ENCODE measurements at regions not wholly inside any gene's neighbourhood (a gene's known extent, or its start where the extent isn't known, plus 50 kb on each side); places are given as distances from the start of the nearest gene placed in this dataset.
"Not testable (repeated sequence)": the region's sequence is repeated elsewhere in the genome, so short reads cannot be mapped to it uniquely, and the experiment has no call there.

DNA sequence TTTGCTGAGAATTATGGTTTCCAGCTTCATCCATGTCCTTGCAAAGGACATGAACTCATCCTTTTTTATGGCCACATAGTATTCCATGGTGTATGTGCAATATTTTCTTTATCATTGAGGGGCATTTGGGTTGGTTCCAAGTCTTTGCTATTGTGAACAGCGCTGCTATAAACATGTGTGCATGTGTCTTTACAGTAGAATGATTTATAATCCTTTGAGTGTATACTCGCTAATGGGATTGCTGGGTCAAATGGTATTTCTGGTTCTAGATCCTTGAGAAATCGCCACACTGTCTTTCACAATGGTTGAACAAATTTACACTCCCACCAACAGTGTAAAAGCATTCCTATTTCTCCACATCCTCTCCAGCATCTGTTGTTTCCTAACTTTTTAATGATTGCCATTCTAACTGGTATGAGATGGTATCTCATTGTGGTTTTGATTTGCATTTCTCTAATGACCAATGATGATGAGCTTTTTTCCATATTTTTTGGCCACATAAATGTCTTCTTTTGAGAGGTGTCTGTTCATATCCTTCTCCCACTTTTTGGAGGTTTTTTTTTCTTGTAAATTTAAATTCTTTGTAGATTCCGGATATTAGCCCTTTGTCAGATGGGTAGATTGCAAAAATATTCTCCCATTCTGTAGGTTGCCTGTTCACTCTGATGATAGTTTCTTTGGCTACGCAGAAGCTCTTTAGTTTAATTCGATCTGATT, 180.1 kb downstream of the PLPPR4 start:
- DNase-seq, result not testable (repeated sequence)

DNA sequence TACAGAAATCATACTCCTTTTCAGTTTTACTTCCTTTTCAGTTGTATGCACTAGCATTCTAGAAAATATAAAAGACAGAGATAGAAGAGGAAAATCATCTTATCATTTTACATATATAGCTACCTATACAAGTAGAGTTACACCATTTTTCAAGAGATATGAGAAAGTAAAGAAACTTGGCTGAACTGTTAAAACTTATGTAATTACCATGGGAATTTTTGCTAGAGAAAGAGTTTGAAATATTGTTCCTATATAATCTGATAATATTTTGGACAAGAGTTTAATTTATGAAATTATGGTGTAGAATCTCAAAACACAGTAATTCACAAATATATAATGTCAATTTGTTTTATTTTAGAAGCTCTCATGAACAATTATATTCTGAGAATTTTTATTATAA, 180.8 kb downstream of the PLPPR4 start:
- DNase-seq, result no peak

DNA sequence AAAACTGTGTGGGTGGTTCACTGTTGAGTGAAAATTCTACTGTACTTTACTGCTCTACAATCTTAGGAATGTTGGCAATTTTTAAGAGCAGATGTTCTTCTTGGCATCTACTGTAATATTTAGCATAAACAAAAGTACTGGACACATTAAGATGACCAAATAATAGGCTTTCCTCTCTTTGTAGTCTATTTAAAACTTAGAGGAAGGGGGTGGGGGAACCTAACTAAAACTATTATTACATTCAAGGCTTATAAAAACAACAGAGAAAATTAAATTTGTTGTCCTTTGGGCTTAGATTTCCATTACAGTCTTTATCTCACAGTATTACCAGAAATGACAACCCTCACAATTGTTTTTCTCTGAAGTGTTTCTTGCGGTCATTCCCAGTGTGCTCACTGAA, 181.2 kb downstream of the PLPPR4 start:
- DNase-seq, result peak; percentile 70

DNA sequence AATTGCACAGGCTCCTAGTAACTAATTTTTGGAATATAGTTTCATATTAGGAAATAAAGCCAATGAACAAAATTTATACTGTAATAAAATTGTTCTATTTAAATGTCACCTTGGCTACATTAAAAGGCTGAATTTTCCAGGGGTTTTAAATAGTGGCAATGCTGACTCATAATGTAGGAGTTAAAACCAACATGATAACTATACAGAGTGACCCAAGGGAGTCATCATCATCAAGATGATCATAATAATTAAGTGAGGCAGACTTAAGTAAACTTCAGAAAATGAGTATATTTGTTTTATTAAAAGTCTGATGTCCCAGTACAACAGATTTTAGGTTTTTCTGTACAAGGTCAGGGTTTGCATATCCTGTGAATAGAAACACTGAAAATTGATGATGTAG, 183.4 kb downstream of the PLPPR4 start:
- no peak for DNase-seq

DNA sequence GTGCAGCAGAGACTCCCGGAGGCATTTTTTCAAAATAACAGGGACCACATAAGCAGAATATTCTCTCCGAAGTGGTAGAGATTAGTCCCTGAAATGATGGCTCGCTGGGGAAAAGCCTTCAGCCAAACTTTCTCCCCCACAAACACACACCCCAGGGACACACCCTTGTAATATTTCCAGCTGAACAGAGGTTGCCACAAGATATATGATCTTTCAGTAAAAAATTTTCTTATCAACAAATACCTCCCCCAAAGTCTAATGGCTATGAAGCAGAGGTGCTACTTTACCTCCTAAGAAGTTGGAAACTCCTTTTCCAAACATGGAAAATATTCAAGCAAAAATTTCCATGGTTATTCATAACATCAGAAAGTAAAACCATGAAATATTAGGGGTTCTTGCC, 190.2 kb upstream of the PALMD start:
- no peak for DNase-seq

DNA sequence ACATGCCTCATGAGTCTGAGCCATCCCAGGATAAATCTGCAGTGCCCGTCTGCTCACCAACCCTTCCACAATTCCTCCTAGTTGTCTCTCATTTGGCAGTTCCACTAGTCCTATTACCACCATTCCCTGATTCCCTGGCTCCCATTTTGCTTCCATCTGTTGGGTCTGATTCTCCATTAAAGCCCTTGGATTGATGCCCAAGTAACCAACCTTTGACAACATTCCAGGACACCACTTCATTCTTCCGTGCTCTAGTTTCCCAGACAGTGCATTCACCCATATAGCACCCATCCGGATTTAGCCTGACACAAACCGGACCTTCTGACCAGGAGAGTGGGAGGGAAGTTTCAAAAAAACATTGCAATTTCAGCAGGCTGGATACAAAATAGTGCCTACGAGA, 189.4 kb upstream of the PALMD start:
- DNase-seq, result no peak

DNA sequence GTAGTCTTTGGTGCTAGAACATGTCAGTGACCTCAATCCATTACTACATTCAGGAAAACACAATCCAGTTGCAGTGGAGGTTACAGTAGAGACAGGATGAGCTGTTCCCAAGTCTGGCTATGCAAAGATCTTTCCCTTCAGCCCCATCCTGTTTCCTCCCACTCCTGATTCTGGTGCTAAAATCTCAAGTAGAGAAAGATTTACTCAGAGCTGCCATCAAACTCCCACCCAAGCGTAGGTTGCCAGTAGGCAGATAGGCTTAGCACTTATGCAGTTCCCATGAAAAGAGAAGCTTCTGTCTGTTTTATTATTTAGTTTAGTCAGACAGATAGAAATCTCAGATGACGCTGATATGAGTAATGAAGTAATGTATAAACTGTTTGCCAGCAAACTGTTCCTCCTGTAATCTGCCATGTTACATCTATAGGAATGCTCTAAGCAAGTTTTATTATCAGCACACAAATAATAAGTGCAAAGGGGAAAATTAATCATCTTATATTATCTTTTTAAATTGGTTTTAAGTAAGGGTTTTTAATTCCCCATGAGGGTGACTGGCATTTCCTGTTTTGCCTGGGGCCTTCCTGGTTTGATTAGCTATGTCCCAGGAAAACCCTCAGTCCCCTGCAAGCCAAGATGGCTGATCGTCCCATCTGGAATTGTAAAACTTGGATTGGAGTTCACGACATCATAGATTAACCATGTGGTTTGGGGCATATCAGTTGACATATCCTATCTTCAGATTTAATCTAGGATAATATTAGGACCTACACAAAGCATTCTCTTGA, 188.3 kb upstream of the PALMD start:
- no peak for DNase-seq

DNA sequence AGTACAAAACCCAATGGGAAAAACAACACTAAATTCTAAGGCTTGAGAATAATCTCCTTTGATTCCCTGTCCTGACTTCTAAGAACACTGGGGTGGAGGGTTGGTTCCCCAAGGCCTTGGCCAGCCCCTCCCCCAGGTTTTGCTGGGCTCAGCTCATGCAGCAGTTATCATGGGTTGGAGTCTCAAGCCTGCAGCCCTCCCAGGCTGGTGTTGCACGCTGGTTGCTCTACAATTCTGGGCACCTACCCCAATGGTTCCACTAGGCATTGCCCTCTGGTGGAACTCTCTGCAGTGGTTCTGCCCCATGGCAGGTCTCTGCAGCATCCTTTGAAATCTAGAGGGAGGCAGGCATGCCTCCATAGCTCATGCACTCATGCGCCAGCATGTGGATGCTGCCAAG, 184.4 kb upstream of the PALMD start:
- DNase-seq, result no peak

DNA sequence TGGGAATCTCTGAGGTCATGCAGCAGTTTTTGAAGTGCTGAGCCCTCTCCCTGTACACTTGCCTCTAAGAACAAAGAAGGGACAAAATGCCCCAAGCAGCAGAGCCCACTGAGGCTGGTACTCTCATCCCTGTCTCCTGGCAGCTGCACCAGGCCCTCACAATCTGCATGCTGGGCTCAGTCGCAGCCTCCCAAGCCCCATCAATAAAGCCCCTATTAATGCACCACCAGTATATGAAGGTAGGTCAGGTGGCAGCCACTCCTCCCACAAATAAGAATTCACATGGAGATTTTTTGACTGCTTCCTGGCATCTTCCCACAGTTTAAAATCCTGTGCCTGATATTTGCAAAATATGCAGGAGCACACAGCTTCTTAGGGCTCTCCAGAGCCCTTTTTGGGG, 181.2 kb upstream of the PALMD start:
- no peak for DNase-seq

DNA sequence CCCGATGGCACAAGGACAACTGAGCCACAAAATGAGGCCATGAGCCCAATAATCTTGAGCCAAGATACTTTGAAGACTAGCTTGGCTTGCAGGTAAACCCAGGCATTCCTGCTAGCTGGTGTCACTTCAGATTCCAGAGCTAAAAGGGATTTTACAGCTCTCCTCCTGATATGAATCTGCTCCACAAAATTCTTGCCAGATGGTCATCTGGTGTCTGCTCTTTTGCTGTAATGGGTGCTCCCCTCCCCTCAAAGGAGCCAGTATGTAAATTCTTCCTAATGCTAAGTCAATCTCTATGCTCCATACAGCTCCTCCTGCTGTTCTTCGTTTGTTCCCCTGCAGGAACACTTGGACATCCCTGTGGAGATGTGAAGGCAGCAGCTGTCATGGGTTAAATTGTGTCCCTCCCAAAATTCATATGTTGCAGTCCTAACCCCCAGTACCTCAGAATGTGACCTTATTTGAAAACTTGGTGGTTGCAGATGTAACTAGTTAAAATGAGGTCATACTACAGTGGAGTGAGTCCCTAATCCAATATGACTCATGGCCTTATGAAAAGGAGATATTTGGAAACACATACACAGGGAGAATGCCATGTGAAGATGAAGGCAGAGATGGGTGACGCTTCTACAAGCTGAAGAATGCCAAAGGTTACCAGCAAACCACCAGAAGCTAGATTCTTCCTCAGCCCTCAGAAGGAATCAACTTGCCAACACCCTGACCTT, 180.6 kb upstream of the PALMD start:
- DNase-seq, result no peak

DNA sequence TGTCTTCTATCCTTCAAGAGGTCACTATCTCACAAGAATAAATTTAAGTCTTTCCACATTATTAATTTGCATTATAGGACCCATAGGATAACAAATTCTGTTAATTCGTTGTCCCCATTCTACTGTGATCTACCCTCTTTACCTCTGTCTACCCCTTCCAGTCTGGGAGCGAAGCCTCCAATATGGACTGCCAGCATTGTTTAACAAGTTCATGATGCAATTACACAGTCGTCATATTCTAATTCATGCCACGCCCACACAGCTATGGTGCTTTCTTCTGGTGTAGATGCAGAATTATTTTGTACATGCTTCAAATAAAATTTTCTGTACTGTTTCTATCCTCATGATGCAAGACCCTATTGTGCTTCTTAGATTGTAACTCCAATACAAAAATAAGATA, 178.3 kb upstream of the PALMD start:
- no peak for DNase-seq

DNA sequence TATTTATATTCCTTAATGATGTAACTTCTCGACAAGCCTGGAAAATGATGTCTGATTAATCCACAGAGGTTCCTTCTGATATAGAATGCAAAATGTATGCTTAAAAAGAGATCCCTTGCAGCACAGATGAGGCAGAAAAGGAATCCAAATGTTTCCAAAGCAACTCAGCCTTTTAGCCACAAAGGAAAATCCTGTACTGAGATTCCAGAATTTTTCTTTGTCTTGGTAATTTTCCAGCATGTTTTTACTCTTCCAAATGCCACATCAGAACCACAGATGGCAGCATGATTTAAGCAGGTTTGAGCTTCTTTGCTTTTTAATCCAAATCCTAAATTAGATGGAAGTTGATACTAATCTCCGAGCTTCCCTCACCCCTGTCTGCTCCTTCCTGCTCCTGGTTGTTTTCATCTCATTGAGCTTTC, 176.4 kb upstream of the PALMD start:
- DNase-seq, result peak; percentile 16

DNA sequence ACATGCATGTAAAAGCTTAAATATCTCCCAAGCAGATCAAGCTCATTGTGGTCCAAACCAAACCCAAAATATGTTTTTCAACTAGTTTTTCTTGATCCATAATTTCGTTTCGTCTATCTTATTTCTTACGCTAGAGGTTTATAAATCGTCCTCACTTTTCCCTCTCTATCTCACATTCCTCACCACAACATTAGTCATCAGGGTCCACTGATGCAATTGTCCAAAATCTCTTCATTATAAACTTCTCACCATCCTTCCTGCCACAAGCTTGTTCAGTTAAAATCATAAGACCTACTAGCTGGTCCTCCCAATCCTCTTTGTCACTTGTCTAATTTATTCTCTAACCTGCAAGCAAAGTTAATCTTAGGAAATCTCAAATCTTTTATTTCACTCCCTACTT, 173.0 kb upstream of the PALMD start:
- no peak for DNase-seq

DNA sequence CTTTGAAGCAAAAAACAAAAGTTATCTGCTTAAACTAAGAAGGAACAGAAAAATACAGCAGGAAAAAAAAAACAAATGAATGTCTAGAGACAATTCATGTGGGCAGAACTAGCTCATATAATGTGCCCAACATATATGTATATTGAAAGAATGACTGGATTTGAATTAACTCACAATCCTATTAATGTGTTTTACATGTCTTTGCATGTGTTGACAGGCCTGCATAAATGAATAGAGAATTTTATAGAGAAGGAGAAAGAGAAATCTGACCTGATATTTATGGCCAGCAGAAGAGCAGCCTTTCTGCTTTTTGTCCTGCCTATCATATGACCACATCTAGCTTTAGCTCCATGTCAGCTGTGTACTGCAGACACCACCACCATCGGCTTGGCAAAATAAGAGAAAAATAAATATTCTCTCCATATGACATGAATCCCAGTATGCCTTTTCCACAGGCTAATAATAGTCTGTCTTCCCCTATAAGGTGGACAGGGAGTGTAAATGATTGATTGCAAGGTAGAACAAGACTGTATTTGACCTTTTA, 171.5 kb upstream of the PALMD start:
- DNase-seq, result no peak

DNA sequence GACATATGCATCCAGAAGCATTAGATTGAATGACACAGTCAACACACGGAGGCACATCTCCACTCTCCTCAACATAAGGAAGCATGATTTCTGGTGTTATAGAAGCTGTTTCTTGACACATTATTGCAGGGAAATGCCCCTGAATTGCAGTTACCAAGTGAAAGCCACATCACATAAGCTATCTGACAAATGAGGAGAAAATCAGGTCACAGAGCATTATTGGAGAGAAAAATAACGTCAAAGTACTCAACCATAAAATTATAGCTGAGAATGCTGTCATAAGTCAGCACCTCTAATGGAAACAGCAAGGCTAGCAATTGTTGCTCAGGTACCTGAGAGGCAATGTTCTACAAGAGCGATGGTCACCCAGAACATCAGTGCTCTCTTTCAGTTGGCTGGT, 169.9 kb upstream of the PALMD start:
- no peak for DNase-seq

DNA sequence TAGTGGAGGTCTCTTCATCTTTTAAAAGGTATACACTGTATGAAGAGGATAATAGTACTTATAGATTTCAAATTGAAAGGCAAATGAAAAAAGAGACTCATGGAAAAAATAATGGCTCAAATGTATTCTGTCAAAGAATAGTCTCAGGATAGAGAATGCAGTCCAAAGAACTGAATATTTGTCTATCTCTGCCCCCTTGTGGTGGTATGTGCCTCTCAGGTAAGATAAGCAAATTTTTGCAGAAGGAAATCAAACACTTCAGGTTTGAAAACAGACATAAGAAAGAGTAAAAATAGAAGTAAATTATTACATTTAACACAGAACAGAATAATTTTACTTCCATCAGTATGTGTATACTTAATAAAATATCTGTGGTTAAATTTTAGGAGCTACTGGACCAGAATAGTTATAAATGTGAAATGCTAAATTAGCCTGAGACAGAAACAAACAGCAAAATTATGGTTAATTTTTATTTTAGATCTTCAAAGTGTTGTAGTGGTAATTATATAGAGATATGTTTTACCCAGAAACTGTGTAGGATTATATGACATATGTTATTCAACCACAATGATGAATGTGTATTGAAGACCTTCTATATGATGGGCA, 164.4 kb upstream of the PALMD start:
- peak; percentile 64 for DNase-seq

DNA sequence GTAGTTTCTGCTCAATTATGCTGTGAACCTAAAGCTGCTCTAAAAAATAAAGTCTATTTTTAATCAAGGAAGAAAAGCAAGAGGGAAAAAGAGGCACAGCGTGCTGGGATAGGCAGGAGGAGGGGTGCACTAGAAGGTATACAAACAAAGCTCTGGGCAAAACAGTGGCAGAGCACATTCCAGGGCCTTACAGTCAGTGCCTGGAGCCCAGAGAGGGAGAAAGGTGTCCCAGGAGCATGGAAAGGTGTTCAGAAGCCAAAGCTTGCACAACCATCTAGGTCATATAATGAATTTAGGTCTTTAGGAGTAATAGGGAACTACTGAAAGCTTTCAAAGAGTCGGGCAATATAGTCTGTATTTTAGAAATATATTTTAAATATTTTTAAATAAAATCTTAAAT, 163.6 kb upstream of the PALMD start:
- DNase-seq, result no peak

DNA sequence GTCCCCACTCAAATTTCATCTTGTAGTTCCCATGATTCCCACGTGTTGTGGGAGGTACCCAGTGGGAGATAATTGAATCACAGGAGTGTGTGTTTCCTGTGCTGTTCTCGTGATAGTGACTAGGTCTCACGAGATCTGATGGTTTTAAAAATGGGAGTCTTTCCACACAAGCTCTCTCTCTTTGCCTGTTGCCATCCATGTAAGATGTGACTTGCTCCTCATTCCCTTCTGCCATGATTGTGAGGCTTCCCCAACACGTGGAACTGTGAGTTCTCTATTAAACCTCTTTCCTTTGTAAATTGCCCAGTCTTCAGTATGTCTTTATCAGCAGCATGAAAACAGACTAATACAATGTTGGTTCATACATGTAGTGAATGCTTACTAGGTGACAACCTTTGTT, 163.2 kb upstream of the PALMD start:
- no peak for DNase-seq

DNA sequence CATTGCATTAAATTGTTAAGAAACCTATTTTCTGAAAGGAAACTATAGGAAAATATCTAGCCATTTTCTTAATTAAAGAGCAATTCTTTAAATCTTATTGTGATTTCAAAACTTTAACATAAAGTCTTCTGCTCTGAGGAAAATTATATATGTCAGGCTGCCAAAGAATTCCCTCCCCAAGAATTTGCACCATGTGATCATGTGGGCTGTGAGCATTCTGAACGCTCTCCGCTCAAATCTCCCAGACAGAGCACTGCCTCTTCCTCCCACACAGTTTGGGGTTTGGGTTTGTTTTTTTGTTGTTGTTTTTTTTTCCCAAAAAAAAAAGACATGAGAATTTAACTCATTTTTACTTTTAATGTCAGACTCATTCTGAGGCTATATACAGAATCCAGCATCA, 155.9 kb upstream of the PALMD start:
- no peak for DNase-seq

DNA sequence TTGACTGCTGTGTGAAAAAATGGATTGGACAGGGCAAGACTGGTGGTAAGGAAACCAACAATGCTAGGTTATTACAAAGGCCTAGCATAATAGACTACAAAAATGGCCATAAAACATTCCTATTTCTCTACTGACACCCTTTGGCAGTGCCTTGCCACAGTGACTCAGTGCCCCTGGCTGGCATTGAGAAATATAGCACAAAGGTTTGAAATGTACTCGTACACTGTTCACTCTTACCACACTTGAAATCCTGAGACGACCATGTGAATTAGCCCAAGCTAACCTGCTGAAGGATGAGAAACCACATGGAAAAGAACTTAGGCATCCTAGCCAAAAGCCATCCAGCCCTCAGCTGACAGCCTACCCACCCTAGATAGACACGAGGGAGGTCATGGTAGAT, 149.8 kb upstream of the PALMD start:
- DNase-seq, result no peak

DNA sequence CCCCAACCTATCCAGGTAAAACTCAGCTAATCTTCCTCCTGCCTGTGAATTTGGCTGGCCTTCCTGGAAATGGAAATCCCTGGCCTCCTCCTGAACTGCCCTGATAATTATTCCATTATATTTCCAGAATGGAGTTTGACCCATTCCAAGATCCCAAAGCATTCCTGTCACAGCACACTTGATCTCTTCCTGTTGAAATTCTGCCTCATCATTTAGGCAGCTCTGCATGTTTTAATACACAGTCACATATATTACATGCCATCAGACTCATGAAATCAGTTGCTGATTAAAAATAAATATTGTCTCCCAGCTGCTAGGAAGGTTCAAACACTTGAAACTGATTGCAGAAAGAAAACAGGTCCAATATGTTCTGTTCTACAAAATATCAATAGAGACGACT, 148.2 kb upstream of the PALMD start:
- no peak for DNase-seq

DNA sequence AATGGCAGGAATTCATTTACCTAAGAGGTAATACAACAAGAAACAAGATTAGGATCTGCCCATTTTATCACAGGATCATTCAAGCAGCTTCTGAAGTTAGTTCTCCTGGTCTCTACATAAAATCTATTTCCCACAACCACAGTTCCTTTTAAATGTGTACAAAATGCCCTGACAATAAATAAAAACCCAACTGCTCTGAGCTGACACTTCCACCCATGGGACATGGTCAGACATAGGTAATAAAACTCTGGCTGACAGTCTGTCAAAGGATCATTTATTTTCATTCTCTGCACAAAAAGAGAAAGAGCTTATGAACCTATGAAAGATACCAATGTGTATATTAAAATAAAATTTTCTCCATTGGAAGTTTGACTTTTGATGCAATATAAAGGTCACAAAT, 145.4 kb upstream of the PALMD start:
- DNase-seq, result no peak

DNA sequence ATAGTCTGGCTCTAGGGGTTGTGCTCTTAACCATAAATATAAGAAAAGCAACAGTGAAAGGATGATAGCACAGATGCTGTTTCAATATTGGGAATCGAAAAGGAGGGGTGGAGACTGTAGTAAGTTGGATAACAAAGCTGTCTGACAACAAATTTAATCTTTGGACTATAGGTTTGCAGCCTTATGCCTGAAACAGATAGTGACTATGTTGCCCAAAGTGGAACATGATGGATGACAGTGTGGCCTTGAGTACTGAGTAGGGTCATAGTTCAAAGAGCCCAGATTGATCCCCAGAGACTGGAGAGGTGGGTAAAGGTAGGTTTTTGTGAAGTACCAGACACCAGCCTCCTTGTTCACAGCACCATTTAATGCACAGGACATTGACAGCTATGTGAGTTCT, 144.0 kb upstream of the PALMD start:
- no peak for DNase-seq
